Fibroblast of villous mesenchyme (primary cell): ENCODE measurements at regions not wholly inside any gene's neighbourhood (a gene's known extent, or its start where the extent isn't known, plus 50 kb on each side); places are given as distances from the start of the nearest gene placed in this dataset.

ENCODE experiments used
- DNase-seq: peaks from one replicate; pipeline ENCODE4 v3.0.0-alpha.2; 2010; ENCODE audit warnings: low read depth
- H3K4me3 ChIP-seq: 2 replicates; pipeline ENCODE4 v1.5.1; 2011; ENCODE audit warnings: low read depth, mild to moderate bottlenecking, low read length
- TF ChIP-seq, protein P1 (sequence below): IDR thresholded peaks from 2 replicates; pipeline ENCODE4 v1.5.1; 2012; ENCODE audit warnings: low read depth, mild to moderate bottlenecking, low read length; ENCODE audit not compliant: insufficient read depth

DNA sequence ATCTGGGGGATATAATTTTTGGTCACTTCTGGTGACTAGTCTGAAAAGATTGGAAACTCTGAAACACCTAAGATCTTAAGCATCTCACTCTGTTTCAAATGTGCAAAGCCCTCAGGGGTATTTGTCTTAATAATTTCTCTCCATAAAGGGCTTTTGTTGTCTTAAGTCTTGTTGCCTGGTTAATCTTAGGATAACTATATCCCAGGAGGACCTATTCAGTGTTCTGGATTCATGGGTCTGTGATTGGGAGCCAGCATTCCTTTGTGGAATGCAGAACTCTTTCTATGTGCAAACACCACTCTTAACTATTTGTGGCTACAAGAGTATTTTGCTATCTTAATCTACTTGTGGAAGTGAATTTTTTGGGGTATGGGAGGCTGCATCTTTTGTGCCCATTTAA lies 1573.0 kb upstream of the PRMT6 start:
- H3K4me3 ChIP-seq = no peak overlapping the region
- no peak for DNase-seq
- TF ChIP-seq, protein P1, sequence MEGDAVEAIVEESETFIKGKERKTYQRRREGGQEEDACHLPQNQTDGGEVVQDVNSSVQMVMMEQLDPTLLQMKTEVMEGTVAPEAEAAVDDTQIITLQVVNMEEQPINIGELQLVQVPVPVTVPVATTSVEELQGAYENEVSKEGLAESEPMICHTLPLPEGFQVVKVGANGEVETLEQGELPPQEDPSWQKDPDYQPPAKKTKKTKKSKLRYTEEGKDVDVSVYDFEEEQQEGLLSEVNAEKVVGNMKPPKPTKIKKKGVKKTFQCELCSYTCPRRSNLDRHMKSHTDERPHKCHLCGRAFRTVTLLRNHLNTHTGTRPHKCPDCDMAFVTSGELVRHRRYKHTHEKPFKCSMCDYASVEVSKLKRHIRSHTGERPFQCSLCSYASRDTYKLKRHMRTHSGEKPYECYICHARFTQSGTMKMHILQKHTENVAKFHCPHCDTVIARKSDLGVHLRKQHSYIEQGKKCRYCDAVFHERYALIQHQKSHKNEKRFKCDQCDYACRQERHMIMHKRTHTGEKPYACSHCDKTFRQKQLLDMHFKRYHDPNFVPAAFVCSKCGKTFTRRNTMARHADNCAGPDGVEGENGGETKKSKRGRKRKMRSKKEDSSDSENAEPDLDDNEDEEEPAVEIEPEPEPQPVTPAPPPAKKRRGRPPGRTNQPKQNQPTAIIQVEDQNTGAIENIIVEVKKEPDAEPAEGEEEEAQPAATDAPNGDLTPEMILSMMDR = no peak

DNA sequence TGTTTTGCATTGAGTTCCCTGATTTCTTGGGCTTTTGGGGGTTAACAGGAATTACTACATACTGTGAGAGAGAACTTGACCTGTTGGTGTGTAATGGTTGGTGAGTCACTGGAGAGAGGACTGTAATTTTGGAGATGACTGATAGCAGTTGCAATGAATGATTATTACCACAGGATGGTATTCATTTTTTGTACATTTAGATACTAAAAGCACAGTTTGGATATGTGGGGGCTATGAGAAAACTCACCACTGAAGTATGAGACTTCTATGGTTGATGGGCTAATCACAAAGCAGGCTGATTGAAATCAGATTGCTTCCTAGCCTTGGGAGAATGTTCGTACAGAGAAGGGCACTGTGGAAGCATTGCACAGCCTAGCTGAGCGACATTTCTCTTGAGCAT lies 1571.3 kb upstream of the PRMT6 start:
- DNase-seq = peak; percentile 3
- no peak overlapping the region for H3K4me3 ChIP-seq
- TF ChIP-seq, protein P1 = no peak

DNA sequence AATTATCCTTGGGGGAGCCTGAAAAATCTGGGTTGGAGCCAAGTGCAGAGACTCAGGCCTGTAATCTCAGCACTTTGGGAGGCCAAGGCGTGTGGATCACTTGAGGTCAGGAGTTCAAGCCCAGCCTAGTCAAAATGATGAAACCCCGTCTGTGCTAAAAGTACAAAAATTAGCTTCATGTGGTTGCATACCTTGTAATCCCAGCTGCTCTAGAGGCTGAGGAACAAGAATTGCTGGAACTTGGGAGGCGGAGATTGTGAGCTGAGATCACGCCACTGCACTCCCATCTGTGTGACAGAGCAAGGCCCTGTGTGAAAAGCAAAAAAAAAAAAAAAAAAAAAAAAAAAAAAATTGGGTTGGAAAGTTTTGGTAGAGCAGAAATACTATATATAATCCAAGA lies 1563.6 kb upstream of the PRMT6 start:
- H3K4me3 ChIP-seq = no peak overlapping the region
- no peak for DNase-seq
- TF ChIP-seq, protein P1 = no peak

DNA sequence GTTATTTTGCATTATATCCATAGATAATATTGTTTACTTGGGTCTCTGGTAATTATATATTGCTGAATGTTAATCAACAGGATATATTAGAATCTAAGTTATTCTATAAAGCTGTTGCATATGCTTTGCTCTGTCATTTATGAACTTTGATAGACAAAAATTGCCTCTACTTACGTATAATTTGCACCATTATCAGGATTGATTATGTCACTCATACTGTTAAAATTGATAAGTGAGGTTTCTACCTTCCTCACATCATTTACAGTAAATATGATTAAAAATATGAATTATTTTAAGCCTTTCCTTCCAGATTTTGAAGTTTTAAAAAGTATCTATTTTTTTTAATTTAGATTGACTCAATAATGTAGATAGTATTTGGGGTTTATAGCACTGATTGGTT lies 1540.4 kb upstream of the PRMT6 start:
- no peak for DNase-seq
- H3K4me3 ChIP-seq = no peak overlapping the region
- TF ChIP-seq, protein P1 = no peak

DNA sequence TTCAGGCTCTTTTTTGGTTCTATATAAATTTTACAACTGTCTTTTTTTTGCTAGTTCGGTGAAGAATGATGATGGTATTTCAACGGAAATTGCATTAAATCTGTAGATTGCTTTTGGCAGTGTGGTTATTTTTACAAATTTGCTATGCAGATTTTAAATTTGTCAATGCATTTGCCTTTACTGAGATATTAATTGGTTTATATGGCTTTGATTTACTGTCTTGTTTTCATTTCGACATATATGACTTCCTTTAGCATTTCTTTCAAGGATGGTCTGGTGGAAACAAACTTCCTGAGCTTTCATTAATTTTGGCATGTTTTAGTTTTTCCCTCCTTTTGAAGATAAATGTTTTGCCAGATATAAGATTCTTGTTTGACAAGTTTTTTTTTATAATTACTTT lies 1522.5 kb upstream of the PRMT6 start:
- no peak for DNase-seq
- H3K4me3 ChIP-seq = no peak overlapping the region
- TF ChIP-seq, protein P1 = no peak

DNA sequence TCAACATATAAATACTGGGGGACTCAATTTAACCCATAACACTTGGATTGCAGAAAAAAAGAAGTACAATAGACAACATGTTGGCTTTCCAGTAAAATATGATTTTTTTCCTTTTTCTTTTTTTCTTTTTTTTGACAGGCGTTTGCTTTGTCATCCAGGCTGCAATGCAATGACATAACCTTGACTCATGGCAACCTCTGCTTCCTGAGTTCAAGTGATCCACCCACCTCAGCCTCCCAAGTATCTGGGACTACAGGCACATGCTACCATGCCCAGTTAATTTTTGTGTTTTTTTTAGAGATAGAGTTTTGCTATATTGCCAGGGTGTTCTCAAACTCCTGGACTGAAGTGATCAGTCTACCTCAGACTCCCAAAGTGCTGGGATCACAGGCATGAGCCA lies 1512.0 kb upstream of the PRMT6 start:
- DNase-seq = no peak
- TF ChIP-seq, protein P1 = no peak
- H3K4me3 ChIP-seq = no peak overlapping the region

DNA sequence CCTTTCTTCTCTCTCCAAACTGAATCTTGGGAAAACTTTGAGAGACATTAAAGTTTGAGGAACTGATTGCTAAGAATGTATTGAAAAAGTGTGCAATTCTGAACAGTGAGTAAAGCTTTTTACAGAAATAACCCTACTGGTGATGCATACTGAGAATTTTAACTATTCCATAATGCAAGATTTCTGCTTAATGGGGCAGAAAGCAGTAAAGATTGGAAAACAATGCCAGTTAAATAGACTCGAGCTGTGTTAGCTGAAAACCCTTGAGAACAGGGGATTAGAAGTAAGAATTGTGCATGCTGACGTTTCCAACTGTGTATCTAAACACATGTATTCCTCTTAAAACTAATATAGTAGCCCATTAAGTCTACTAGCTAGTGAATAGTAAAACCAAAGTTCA lies 1500.2 kb upstream of the PRMT6 start:
- no peak for DNase-seq
- H3K4me3 ChIP-seq = no peak overlapping the region
- TF ChIP-seq, protein P1 = no peak
